Natural killer cell (primary cell): ENCODE measurements at regions not wholly inside any gene's neighbourhood (a gene's known extent, or its start where the extent isn't known, plus 50 kb on each side); places are given as distances from the start of the nearest gene placed in this dataset.

Experiments
- ATAC-seq, 3 donors: fragments of 150-1000 bp in 2 of 3; fragments of 200-7000 bp in 1 of 3; cut with Tn5 transposase; 1 replicate in 1 of 3; 2 replicates in 2 of 3; pipeline ENCODE4 v1.10.0; 2021; ENCODE audit warnings: mild to moderate bottlenecking in 2 of 3, moderate library complexity in 2 of 3
- DNase-seq, 2 donors: peaks; one replicate each; pipeline versions ENCODE4 v3.0.0 to v3.0.0-alpha.2; 2013 to 2021; ENCODE audit warnings: mixed read lengths in 1 of 2
- H3K27ac ChIP-seq: one replicate; pipeline ENCODE4 v1.5.1; 2013; ENCODE audit warnings: mild to moderate bottlenecking, low read length
- H3K27me3 ChIP-seq: one replicate; pipeline ENCODE4 v1.6.1; 2013; ENCODE audit warnings: low read length; ENCODE audit not compliant: control insufficient read depth, insufficient read depth
- H3K36me3 ChIP-seq: one replicate; pipeline ENCODE4 v1.6.1; 2013; ENCODE audit warnings: low read length; ENCODE audit not compliant: control insufficient read depth, insufficient read depth
- H3K4me1 ChIP-seq: one replicate; pipeline ENCODE4 v1.6.1; 2013; ENCODE audit warnings: low read length; ENCODE audit not compliant: control insufficient read depth, insufficient read depth
- H3K4me3 ChIP-seq: one replicate; pipeline ENCODE4 v1.5.1; 2013; ENCODE audit warnings: low read length
- H3K9me3 ChIP-seq: one replicate; pipeline ENCODE4 v1.6.1; 2013; ENCODE audit warnings: low read length; ENCODE audit not compliant: control insufficient read depth, insufficient read depth
- H3K27ac Mint-ChIP-seq, 2 donors: one replicate each; pipeline ENCODE4 v1.8.0; 2022; ENCODE audit warnings: mild to moderate bottlenecking in 2 of 2, mixed read lengths in 2 of 2, moderate library complexity in 1 of 2
- H3K27me3 Mint-ChIP-seq, 2 donors: one replicate each; pipeline ENCODE4 v1.8.0; 2022; ENCODE audit warnings: low read depth in 2 of 2, mixed read lengths in 2 of 2
- H3K36me3 Mint-ChIP-seq: one replicate; pipeline ENCODE4 v1.8.0; 2022; ENCODE audit warnings: mixed read lengths
- H3K4me1 Mint-ChIP-seq, 2 donors: one replicate each; pipeline ENCODE4 v1.8.0; 2022; ENCODE audit warnings: mixed read lengths in 2 of 2
- H3K4me3 Mint-ChIP-seq: one replicate; pipeline ENCODE4 v1.8.0; 2022; ENCODE audit warnings: mild to moderate bottlenecking, moderate library complexity, mixed read lengths
- H3K9me3 Mint-ChIP-seq, 2 donors: one replicate each; pipeline ENCODE4 v1.8.0; 2022; ENCODE audit warnings: mixed read lengths in 2 of 2
- WGBS: methylation state at CpG from one replicate; pipeline ENCODE4 v1.1.7; 2013; ENCODE audit warnings: missing lambda C conversion rate; ENCODE audit not compliant: insufficient coverage; 5-methylcytosine and 5-hydroxymethylcytosine counted together
- intact Hi-C: fragments of 100-400 bp; cut with micrococcal nuclease; formaldehyde crosslinking; loops from one replicate; pipeline ENCODE4 v1.14.2; 2022
- TF ChIP-seq, protein P1 (sequence below): fragments of 200-600 bp; IDR thresholded peaks from one replicate; pipeline ENCODE4 v1.8.0; 2022; ENCODE audit warnings: antibody characterized with exemption

DNA sequence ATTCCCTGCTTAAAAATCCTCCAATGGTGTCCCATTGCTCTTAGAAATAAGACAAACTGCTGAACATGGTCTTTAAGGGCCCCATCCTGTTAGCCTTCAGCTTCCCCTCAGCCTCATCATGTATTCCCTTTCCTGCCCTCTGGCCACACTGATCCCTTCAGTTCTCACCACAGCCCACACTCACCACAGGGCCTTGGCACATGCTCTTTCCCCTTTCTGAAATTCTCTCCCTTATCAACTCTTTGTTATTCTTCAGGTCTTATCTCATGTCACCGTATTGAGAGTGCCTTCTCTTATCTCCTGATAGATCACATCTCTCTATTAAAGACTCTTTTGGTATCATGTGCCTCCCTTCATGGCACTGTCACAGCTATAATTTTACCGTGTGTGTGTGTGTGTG lies 167.8 kb upstream of the MPPED2 start:
- Mint-ChIP-seq H3K27me3 (peaks cover 4 to 9% of the 10 kb centered on the region in 2 donors), H3K27ac (no peak overlapping the region), H3K36me3 (no peaks in the 10 kb centered on the region), H3K4me3 (no peak overlapping the region), H3K4me1 (no peaks in the 10 kb centered on the region), H3K9me3 (peaks cover 3% of the 10 kb centered on the region in 2 donors)
- TF ChIP-seq, protein P1, sequence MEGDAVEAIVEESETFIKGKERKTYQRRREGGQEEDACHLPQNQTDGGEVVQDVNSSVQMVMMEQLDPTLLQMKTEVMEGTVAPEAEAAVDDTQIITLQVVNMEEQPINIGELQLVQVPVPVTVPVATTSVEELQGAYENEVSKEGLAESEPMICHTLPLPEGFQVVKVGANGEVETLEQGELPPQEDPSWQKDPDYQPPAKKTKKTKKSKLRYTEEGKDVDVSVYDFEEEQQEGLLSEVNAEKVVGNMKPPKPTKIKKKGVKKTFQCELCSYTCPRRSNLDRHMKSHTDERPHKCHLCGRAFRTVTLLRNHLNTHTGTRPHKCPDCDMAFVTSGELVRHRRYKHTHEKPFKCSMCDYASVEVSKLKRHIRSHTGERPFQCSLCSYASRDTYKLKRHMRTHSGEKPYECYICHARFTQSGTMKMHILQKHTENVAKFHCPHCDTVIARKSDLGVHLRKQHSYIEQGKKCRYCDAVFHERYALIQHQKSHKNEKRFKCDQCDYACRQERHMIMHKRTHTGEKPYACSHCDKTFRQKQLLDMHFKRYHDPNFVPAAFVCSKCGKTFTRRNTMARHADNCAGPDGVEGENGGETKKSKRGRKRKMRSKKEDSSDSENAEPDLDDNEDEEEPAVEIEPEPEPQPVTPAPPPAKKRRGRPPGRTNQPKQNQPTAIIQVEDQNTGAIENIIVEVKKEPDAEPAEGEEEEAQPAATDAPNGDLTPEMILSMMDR: no peak
- intact Hi-C loops: no loop called here
- 36% methylated on average over 1 of the region's 2 CpGs for WGBS
- H3K9me3 ChIP-seq: no peaks in the 10 kb centered on the region
- no peaks in the 10 kb centered on the region for H3K27me3 ChIP-seq
- no peak overlapping the region for H3K27ac ChIP-seq
- no peak overlapping the region for H3K4me3 ChIP-seq
- no peak for DNase-seq
- H3K36me3 ChIP-seq: no peaks in the 10 kb centered on the region
- H3K4me1 ChIP-seq: no peaks in the 10 kb centered on the region
- ATAC-seq: no peak

DNA sequence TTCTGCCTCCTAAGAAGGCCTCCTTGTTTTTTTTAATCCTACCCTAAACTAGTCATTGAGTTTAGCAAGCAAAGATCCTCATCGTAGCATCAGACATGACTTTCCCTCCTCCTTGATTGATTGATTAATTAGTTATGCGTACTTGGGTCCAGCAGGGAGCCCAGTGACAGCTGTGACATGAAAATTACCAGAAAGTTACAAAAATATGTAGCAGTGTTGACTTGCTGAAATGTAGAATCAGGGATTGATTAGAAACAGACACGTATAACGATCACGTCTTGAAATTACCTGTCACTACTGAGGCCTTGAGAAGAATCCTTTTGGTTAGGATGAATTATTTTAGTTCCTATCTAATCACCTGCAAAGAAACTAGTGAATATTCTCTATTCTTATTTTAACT lies 167.4 kb upstream of the MPPED2 start:
- Mint-ChIP-seq H3K9me3 (peaks cover 3% of the 10 kb centered on the region in 2 donors), H3K27ac (no peak overlapping the region), H3K4me3 (no peak overlapping the region), H3K27me3 (peaks cover 4 to 14% of the 10 kb centered on the region in 2 donors), H3K4me1 (no peaks in the 10 kb centered on the region), H3K36me3 (no peaks in the 10 kb centered on the region)
- Histone ChIP-seq H3K4me3 (no peak overlapping the region), H3K9me3 (no peaks in the 10 kb centered on the region), H3K36me3 (no peaks in the 10 kb centered on the region), H3K4me1 (no peaks in the 10 kb centered on the region), H3K27ac (no peak overlapping the region), H3K27me3 (no peaks in the 10 kb centered on the region)
- TF ChIP-seq, protein P1: no peak
- ATAC-seq (no peak), DNase-seq (no peak)
- intact Hi-C loops: no loop called here
- WGBS: 97% methylated on average over 5 of the region's 5 CpGs

DNA sequence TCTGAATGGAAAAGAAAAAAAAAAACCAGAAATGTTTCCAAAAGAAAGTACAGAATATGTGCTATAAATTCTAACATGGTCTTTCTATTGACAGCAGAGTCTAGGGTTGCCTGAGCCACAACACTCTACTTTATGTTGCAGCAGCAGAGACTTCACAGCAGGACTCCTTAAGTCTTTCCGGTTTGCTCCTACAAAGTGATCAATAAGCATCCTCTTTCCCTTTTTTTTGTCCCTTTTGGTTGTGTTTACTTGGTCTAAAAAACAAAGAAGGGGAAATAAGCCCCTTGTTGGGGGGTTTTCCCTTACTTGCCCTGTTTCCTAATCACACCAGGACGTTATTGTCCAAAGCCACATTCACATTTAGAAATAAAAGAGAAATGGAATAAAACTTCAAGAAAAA lies 163.1 kb upstream of the MPPED2 start:
- no peak for ATAC-seq
- peaks cover 0 to 18% of the 10 kb centered on the region in 2 donors for H3K27me3 Mint-ChIP-seq
- H3K36me3 Mint-ChIP-seq: no peaks in the 10 kb centered on the region
- WGBS: 38% methylated on average over 1 of the region's 2 CpGs
- no peak overlapping the region for H3K27ac Mint-ChIP-seq
- Histone ChIP-seq H3K27ac (no peak overlapping the region), H3K27me3 (no peaks in the 10 kb centered on the region), H3K36me3 (no peaks in the 10 kb centered on the region), H3K9me3 (no peaks in the 10 kb centered on the region), H3K4me1 (no peaks in the 10 kb centered on the region), H3K4me3 (no peak overlapping the region)
- intact Hi-C loops: no loop called here
- H3K4me3 Mint-ChIP-seq: no peak overlapping the region
- TF ChIP-seq, protein P1: no peak
- H3K9me3 Mint-ChIP-seq: peaks cover 0 to 3% of the 10 kb centered on the region in 2 donors
- no peaks in the 10 kb centered on the region for H3K4me1 Mint-ChIP-seq
- no peak for DNase-seq

DNA sequence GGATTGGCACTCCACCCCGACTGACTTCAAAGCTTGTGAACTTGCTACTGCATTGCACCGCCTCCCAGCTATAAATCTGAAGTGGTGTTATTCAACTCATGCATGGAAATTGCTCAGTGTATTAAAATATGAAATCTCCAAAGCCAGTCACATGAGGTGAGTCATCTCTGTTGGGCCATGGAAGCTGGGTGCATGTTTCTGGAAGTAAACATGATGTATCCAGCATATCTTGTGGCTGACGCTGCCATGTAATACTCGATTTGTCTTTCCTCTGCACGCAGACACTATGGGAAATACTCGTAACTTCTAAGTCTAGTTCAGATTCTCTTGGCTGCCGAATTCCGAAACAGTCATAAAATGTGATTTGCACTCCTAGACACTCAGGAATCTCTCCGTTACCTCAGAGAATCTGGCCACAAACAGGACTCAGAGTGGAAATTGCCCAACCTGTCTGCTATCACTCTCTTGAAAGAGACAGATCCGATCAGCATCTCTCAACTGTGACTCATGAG lies 154.9 kb upstream of the MPPED2 start:
- Histone ChIP-seq H3K36me3 (no peaks in the 10 kb centered on the region), H3K27ac (no peak overlapping the region), H3K9me3 (no peaks in the 10 kb centered on the region), H3K4me3 (no peak overlapping the region), H3K27me3 (no peaks in the 10 kb centered on the region), H3K4me1 (no peaks in the 10 kb centered on the region)
- Mint-ChIP-seq H3K27me3 (peaks cover 0 to 5% of the 10 kb centered on the region in 2 donors), H3K4me3 (no peak overlapping the region), H3K27ac (no peak overlapping the region), H3K4me1 (no peaks in the 10 kb centered on the region), H3K9me3 (peaks cover 0 to 3% of the 10 kb centered on the region in 2 donors), H3K36me3 (no peaks in the 10 kb centered on the region)
- TF ChIP-seq, protein P1: no peak
- no peak for DNase-seq
- no peak for ATAC-seq
- intact Hi-C loops: no loop called here
- 92% methylated on average over 10 of the region's 10 CpGs for WGBS
